GM18499 (cell line): ENCODE measurements at regions not wholly inside any gene's neighbourhood (a gene's known extent, or its start where the extent isn't known, plus 50 kb on each side); places are given as distances from the start of the nearest gene placed in this dataset.
"Not testable (repeated sequence)": the region's sequence is repeated elsewhere in the genome, so short reads cannot be mapped to it uniquely, and the experiment has no call there.

ENCODE experiments used
- ATAC-seq: cut with Tn5 transposase; IDR thresholded peaks from one replicate; pipeline ENCODE4 v1.9.1; 2021; ENCODE audit warnings: moderate number of reproducible peaks; ENCODE audit not compliant: insufficient read depth, unreplicated experiment

DNA sequence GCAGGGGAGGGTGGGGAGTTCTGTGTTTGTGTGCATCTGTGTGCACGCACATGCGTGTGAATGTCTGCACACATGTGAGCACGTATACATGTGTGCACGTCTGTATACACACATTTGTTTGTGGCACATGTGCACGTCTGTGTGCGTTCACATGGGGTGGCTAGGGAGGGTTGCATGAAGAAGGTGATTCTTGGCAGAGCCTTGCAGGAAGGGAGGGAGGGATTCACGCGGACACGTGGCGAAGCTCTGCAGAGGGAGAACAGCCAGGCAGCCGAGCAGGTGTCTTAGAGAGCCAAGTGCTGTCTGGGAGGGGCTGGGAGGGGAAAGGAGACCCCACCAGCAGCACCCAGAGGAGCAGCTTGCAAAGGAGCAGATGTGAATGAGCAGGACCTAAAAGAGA is 372.1 kb downstream of the BRD1 start:
- no peak for ATAC-seq

DNA sequence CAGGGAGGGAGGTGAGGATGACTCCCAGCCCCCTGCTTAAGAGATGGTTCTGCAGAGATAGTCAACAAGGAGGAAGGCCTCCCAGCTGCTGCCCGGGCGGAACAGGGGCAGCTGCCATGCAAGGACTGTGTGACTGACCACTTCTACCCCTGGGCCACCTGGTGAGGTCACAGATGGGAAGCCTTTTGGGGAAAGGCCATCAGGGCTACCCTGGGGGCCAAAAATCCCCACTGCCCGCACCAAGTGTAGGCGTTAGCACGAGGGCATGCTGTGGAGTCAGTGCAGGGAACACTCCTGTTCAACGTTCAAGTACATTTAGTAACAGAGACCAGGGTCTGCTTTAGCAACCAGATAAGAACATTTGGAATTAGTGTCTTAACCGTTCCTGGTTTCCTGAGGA is 372.9 kb downstream of the BRD1 start:
- no peak for ATAC-seq

DNA sequence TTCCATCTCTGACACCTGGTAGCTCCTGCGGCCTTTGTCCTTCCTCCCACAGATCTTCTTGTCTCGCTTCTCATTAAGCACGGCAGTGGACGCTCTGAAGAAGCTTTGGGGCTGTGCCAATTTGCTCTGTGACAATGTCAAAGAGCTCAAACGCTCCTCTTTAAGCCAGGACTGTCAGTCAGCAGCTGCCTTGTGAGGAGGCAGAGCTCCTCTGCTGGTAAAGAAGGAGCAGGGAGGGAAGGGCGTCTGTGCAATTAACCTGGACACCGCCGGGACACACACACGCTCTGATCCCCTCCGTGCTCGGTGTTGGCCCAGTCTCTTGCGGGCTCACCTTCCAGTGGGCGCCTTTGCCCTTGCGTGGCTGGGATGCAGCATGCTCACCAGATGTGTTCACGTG is 373.9 kb downstream of the BRD1 start:
- ATAC-seq = no peak

DNA sequence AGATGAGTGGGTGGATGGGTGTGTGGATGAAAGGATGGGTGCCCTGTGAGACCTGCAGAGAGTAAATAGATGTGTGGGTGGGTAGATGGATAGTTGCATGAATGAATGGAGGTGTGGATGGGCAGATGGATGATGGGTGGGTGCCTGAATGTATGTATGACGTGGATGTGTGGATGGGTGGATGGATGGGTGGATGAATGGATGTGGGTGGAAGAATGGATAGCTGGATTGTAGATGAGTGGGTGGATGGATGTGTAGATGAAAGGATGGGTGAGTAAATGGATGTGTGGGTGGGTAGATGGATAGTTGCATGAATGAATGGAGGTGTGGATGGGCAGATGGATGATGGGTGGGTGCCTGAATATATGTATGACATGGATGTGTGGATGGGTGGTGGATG is 374.7 kb downstream of the BRD1 start:
- ATAC-seq = not testable (repeated sequence)

DNA sequence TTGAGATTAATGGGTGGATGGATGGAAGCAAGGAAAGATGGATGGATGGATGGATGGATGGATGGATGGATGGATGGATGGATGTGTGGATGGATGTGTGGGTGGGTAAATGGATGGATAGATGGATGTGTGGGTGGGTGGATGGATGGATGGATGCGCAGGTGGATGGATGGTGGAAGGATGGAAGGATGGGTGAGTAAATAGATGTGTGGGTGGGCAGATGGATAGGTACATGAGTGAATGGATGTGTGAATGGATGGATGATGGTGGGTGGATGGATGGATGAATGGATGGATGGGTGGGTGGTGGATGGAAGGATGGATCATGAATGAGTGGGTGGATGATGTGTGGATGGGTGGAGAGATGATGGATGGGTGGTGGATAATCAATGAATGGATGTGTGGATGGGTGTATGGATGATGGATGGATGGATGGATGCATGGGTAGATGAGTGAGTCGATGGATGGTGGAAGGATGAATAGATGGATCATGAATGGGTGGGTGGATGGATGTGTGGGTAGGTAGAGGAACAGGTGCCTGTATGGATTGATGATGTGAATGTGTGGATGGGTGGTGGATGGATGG is 375.2 kb downstream of the BRD1 start:
- no peak for ATAC-seq

DNA sequence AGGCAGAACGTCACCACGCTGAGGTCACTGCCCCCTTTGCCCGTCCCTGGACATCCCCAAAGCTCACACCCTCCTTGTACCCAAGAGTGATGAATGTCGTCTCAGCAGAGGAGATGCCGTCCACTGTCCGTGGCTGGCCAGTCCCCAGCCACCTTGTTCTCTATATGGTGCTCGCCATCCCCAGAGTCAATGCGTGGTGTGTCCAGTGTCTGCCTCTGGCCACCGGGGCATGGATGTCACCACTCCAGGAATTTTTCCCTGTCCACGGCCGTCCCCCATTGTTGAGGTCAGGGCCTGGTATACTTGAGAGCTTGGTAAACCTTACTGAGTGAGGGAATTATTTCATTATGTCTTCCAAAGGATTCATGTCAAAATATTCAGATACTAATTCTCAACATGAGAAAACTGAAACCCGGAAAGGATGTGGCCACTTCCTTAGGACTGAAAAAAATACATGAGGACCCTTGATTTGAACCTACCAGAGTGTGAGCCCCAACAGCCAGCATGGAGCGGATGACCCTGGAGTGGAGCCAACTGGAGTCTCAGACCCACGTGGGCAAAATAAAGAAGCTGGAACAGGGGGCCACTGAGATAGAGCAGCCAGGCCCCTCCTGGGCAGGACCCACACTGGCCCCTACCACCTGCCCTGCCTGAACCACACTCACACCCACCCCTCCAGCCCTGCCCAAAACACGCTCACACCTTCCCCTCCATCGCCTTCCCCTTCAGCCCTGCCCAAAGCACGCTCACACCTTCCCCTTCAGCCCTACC is 376.4 kb downstream of the BRD1 start:
- no peak for ATAC-seq

DNA sequence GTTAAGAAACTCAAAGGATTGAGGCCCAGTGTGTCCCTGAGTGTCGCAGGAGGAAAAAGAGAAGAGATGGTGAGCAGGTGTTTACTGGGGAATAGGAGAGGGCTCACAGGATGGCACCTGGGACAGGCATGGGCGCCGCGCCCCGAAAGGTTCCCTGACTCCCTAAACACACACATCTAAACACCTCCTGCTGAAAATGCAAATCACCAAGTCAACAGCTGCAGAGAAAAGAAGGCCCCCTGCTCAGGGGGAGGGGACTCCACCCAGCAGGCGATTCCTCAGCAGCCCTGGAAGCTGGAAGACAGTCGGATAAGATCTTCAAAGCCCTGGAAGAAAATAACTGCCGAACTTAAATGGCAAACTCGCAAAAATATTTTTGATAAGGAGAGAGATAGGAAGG is 377.2 kb downstream of the BRD1 start:
- no peak for ATAC-seq

DNA sequence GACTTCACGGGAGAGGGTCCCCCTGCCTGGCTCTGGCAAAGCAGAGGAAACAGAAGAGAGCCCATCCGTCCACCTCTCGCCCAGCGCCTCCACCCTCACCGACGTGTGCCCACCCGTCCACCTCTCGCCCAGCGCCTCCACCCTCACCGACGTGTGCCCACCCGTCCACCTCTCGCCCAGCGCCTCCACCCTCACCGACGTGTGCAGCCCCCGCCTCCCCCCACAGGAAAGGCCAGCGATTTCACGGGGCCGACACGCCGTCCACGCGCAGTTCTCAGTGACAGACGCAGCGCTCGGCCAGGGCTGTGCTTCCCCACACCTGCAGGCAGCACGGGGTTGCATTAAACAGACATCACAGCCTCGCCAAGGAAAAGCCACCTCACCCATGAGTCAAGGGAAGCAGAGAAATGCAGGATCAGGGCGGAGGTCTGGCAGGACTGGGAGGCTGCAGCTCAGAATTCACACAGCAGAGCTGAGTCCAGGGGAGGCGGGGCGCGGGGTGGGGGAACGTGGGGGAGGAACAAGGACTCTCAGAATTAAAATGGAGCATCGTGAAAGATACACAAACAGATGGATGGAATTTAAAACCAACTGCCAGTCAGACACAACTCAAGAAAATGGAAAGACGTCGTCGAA is 377.7 kb downstream of the BRD1 start:
- no peak for ATAC-seq

DNA sequence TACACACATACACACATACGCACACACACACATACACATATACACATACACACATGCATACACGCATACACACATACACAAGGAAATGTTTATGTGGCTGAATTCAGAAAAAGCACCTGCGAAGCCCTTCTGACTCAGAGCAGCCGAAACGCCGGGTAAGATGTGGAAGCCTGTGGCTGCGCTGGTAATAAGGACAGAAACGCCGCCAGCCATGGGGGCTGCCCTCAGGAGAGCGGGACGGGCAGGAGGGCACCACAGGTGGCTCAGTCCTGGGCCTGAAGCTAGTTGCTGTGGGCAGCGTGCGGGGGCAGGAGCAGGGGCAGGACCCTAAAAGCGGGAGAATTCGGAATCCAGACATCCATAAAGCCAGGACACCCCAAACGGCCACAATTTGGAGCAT is 378.3 kb downstream of the BRD1 start:
- ATAC-seq = no peak

DNA sequence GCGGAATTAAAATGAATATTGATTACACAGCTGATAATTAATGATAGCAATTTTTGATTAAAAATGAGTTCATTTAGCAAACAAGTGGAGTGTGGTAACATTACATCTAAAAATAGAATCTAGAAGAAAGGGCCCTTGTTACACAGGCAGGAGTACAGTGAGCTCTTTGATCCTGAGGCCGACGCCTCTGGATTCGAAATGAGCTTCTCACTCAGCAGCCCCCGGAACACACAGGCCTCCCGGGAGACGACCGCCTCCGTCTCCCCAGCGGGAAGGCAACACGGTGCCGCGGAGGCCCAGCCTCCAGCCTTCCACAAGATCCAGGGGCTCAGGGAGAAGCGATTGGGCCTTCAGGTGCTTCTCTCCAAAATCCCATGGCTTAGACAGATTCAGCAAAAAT is 379.1 kb downstream of the BRD1 start:
- no peak for ATAC-seq

DNA sequence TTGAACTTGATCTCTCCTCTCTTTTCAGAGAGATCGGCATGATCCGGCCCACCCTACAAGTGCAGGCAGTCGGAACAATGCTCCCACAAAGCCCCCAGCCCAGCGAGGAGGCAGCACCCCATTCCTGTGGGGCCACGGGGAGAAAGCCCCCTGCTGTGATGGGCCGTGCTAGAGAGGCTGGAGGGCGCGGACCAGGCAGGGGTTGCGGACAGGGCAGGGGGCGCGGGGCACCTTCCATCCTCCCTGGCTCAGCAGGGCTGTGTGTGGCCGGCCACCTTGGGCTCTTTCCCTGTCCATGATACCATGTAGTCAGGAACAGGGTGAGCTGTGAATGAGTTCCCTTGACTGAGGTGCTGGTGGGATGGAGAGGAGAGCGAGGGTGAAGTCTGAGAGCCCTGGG is 379.8 kb downstream of the BRD1 start:
- ATAC-seq = no peak

DNA sequence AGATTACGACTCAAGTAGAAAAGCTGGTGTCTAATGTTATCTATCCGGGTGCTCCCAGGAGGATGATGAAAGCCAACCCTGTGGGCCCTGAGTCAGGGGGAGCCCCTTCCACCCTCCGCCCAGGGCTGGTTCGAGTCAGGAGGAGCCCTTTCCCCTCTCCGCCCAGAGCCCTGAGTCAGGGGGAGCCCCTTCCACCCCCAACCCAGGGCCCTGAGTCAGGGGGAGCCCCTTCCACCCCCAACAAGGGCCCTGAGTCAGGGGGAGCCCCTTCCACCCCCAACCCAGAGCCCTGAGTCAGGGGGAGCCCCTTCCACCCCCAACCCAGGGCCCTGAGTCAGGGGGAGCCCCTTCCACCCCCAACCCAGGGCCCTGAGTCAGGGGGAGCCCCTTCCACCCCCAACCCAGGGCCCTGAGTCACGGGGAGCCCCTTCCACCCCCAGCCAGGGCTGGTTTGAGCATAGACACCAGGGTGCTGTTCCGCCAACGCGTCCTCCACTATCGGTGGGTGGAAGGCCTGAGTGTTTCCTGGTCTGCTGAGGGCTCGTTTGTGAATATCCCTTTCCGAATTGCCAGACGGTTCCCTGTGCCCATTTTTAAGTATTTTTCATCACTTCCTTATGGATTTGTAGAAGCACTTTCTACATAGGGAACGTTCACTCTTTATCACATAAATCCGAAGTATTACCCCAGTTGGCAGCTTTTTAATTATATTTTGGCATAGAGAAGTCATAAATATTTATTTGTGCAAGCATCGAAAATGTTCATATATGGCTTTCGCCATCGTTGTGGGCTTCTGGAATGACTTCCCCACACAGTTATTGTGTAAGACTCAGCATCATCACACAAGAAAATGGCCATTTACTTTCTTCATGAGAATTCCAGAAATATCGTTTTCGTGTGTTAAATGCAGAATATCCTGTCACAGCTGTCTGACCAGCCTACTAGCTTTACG is 380.6 kb downstream of the BRD1 start:
- no peak for ATAC-seq

DNA sequence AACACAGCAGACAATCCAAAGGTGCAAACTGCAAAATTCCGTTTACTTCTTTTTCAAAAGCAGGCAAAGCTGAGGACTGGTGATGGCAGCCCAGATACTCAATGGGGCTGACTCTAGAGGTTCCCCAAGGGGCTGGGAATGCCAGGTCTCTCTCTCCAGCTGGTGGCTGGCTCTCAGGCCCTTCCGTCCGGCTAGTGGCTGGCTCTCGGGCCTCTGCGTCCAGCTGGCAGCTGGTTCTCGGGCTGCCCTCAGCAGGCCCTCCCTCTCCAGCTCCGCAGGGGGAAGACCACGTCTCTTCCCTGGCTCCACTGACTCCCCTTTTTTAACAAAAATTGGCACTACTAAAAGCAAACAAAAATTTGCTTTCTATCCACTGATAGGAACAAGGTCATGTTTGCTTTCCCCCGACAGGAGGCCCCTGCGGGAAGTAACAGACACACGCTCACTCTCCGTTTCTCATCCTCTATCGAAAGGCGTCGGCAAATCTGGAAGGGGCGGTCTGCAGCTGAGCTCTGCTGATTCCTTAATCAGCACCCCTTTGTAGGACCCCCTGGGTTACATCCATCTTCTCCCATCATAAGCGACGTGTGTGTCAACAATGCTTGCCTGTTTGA is 381.4 kb downstream of the BRD1 start:
- ATAC-seq = no peak

DNA sequence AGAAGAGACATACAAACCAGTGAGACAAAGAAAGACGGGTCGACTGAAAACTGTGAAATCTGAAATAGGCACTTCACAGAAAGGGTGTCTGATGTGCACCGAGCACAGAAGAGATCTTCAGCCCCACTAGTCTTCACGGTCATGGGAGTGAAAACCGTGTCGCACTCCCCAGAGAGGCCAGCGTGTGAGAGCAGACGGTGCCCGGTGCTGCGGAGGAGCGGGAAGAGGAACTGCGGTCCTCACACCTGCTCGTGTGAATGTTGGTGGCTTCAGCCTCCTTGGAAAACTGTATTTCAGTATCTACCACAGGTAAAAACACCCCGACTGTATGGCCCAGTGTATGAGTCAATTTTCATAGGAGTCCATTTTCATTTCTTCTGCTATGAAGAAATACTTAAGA is 382.9 kb downstream of the BRD1 start:
- no peak for ATAC-seq

DNA sequence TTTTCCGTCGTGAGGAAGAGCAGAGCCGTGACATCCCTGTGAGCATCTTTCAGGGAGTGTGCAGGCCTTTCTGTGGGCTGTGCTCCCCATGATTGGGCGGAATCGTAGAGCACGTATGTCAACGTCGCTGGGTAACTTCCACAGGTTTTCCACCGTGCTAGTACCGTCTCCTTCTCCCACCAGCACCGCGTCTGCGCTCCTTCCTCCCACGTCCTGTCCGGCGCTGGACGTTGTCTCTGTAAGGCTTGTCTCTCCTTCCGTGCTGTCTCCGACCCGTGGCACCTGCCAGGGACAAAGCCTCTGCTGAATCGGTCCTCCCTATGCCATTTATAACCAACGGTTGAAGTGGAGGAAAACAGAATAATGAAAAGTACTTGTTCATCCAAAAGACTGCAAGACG is 386.7 kb downstream of the BRD1 start:
- no peak for ATAC-seq

DNA sequence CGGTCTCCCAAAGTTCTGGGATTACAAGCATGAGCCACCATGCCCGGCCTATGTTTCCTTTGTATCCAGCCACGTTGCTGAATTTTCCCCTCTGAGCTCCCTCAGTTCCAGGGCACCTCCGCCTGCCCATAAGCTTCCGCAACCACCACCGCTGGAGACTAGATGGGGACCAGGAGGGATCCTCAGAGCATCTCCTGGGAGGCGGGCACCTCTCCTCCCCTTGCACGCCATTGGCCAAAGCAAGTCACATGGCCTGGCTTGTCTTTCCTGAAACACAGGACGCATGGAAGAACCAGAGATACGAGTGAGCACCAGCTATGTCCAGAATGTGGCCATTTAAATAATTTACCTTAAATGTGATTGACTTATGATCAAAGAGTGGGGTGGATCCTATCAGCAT is 388.3 kb downstream of the BRD1 start:
- no peak for ATAC-seq

DNA sequence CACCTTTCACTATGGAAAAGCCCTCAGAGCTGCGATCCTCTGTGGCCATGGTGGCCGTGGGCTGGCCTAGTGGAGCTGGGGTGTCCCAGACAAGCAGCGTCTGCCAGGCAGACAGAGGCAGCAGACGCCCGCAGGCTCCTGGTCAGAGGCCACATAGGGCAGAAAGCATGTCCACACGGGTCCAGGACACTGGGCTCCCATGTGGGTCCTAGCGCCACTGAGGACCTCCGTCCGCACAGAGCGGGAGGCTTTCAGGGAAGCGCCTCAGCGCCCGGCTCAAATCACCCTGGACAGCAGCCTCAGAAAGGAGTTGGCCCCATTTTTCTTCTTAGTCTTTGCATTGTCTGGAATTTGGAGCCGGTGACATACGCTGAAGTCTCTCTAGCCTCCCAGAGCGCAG is 389.7 kb downstream of the BRD1 start:
- ATAC-seq = no peak

DNA sequence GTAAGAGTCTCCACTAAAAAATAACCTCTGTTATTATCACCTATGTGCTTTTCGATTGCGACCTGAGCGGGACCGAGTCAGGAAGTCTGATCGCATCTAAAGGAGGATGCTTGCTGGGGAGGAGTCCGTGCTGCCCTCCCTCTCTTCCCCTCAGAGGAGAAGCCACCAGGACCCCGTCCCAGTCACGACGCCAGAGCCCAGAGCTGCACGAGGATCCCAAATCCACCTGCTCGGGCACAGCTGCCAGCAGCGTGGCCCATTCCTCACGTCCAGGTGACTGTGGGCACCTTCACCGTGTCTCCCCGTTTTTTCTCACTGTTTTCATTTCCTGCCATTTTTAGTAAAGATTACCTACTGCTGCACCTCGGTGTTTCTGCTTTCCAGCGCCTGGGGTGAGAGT is 390.3 kb downstream of the BRD1 start:
- no peak for ATAC-seq

DNA sequence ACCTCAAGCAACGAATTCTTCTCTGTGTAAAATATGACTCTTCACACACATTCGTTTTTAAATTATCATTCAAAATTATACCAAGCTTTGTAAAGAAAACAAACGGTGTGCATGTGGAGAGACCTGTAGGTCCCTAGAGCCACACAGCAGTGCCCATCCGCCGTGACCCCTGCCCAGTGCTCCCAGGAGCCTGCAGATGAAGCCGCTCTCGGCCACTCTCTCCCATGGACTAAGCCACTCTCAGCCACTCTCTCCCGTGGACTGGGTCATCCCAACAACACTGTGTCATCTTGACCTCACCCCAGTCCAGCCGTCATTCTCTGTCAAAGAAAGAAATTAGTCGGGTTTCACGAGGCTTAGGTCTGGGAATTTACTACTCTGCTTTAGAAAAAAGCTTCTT is 391.6 kb downstream of the BRD1 start:
- no peak for ATAC-seq

DNA sequence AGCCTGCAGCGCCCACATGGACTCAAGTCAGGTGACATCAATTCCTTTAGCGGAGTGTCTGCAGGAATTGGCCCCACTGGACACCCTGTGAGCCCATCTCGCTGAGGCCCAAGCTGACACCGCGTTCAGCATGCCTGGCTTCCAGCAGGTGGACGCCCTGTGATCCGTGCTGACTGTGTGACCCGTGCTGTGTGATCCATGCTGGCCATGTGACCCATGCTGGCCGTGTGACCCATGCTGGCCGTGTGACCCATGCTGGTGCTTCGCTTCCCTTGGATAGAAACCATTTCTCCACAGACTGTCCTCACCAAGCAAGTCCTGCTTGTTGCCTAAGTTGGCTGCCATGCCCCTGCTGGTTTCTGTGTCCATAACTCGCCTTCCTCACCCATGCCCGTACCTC is 392.1 kb downstream of the BRD1 start:
- no peak for ATAC-seq
